H1 (cell line): ENCODE measurements at regions not wholly inside any gene's neighbourhood (a gene's known extent, or its start where the extent isn't known, plus 50 kb on each side); places are given as distances from the start of the nearest gene placed in this dataset.

ENCODE experiments used
- ASH2L ChIP-seq: fragments of 200-600, 300-600 bp; sonication (generic); IDR thresholded peaks from one replicate; pipeline ENCODE4 v1.7.1; 2017; ENCODE audit warnings: low read length
- GABPA ChIP-seq: IDR thresholded peaks from 2 replicates; pipeline ENCODE4 v1.6.1; 2011; ENCODE audit warnings: mild to moderate bottlenecking, low read length, moderate library complexity, borderline replicate concordance; ENCODE audit not compliant: insufficient read depth
- RAD21 ChIP-seq, 2 experiments: IDR thresholded peaks in 1 of 2; conservative IDR thresholded peaks in 1 of 2; 2 replicates each; pipeline ENCODE4 v1.6.1; 2011; ENCODE audit warnings: low read depth in 2 of 2, low read length in 2 of 2, improper control_type of control experiment in 1 of 2, inconsistent platforms in 1 of 2, mild to moderate bottlenecking in 1 of 2, moderate library complexity in 1 of 2
- RNF2 ChIP-seq: fragments of 200-900, 300-1000 bp; sonication (generic); IDR thresholded peaks from 2 replicates; pipeline ENCODE4 v1.7.1; 2016; ENCODE audit warnings: borderline replicate concordance, low read depth, mild to moderate bottlenecking, antibody characterized with exemption, low read length; ENCODE audit not compliant: poor library complexity, severe bottlenecking; ENCODE audit errors: missing control alignments
- SP1 ChIP-seq: IDR thresholded peaks from 2 replicates; pipeline ENCODE4 v1.6.1; 2011; ENCODE audit warnings: low read depth, low read length
- TAF7 ChIP-seq: optimal IDR thresholded peaks from 2 replicates; pipeline ENCODE3; 2011; ENCODE audit warnings: low read depth, mild to moderate bottlenecking, inconsistent platforms, low read length, moderate library complexity, borderline replicate concordance

GRCh38 chr12:67489007-67489406 lies 159.5 kb upstream of the DYRK2 start (continued):
- TF ChIP-seq RNF2, result no peak
- TF ChIP-seq RAD21 (IDR thresholded peaks at IDR 0.05 in 1 of 2, conservative IDR thresholded peaks at IDR 0.05 in 1 of 2; ENCODE audit: low read depth in 2 of 2, low read length in 2 of 2), result no peak
- TF ChIP-seq SP1, result no peak
- no peak for TF ChIP-seq GABPA
- TF ChIP-seq ASH2L, result no peak
- no peak for TF ChIP-seq TAF7
